Endothelial cell of umbilical vein (primary cell): ENCODE measurements at regions not wholly inside any gene's neighbourhood (a gene's known extent, or its start where the extent isn't known, plus 50 kb on each side); places are given as distances from the start of the nearest gene placed in this dataset.

ENCODE experiments used
- BruUV-seq: library from RNA; stranded (reverse); fragments of 400-500 nt; replicated peaks from 2 replicates; lab custom pipeline; 2021; lab: Mats Ljungman, UMichigan
- CTCF ChIA-PET: fragments of 300-600, 350-600 bp; sonication (Branson Sonifier 250); formaldehyde crosslinking; loops from one replicate; lab custom pipeline; 2021; ENCODE audit warnings: antibody characterized with exemption, inconsistent platforms; lab: Charles Lee
- POLR2A ChIA-PET: fragments of 300-600, 350-600 bp; sonication (Branson Sonifier 250); formaldehyde crosslinking; loops from one replicate; lab custom pipeline; 2021; ENCODE audit warnings: antibody characterized with exemption, inconsistent platforms; lab: Charles Lee
- DNase-seq: peaks from one replicate; pipeline ENCODE4 v3.0.0-alpha.2; 2011; ENCODE audit warnings: low read depth, low spot score
- FAIRE-seq: peaks from 2 replicates; lab custom pipeline; 2011; peaks lifted over from hg19 to GRCh38; lab: Jason Lieb, UNC
- H2AFZ ChIP-seq: 2 replicates; pipeline ENCODE4 v1.6.0; 2012; ENCODE audit warnings: low read depth, low read length, control low read depth, inconsistent platforms
- H3K27ac ChIP-seq: 2 replicates; pipeline ENCODE4 v1.5.1; 2011; ENCODE audit warnings: low read depth, mild to moderate bottlenecking, control low read depth, low read length, moderate library complexity; ENCODE audit not compliant: insufficient read depth
- H3K27me3 ChIP-seq, 2 experiments: 2 replicates each; pipeline versions ENCODE4 v1.6.0 to v1.6.1; 2011; ENCODE audit warnings: low read length in 2 of 2, mixed read lengths in 1 of 2; ENCODE audit not compliant: control insufficient read depth in 2 of 2, insufficient read depth in 2 of 2
- H3K36me3 ChIP-seq, 2 experiments: 2 replicates in 1 of 2; 3 replicates in 1 of 2; pipeline ENCODE4 v1.5.1; 2011; ENCODE audit warnings: low read length in 2 of 2, mild to moderate bottlenecking in 1 of 2, moderate library complexity in 1 of 2; ENCODE audit not compliant: control insufficient read depth in 2 of 2, insufficient read depth in 2 of 2; ENCODE audit errors: extremely low read depth in 1 of 2
- H3K4me1 ChIP-seq: 3 replicates; pipeline ENCODE4 v1.5.1; 2011; ENCODE audit warnings: mild to moderate bottlenecking, low read length; ENCODE audit not compliant: control insufficient read depth, insufficient read depth; ENCODE audit errors: extremely low read depth
- H3K4me2 ChIP-seq: 2 replicates; pipeline ENCODE4 v1.6.1; 2011; ENCODE audit warnings: low read length, control low read depth, mixed read lengths; ENCODE audit not compliant: insufficient read depth
- H3K4me3 ChIP-seq, 3 experiments: fragments of 200-600 bp in 1 of 3; sonication (generic), shearing (Covaris generic) in 1 of 3; replicated peaks in 1 of 3; 2 replicates each; pipeline ENCODE4 v1.5.1; 2011 to 2016; ENCODE audit warnings: control low read depth in 3 of 3, low read length in 3 of 3, mild to moderate bottlenecking in 2 of 3, inconsistent platforms in 1 of 3, low read depth in 1 of 3, moderate library complexity in 1 of 3; ENCODE audit not compliant: insufficient read depth in 1 of 3
- H3K79me2 ChIP-seq: 2 replicates; pipeline ENCODE4 v1.6.0; 2012; ENCODE audit warnings: low read length, inconsistent platforms; ENCODE audit not compliant: control insufficient read depth, insufficient read depth
- H3K9ac ChIP-seq: replicated peaks from 2 replicates; pipeline ENCODE3; 2011; ENCODE audit warnings: low read length, control low read depth; ENCODE audit not compliant: insufficient read depth; ENCODE audit errors: extremely low read depth
- H3K9me1 ChIP-seq: replicated peaks from 3 replicates; pipeline ENCODE4 v1.6.0; 2011; ENCODE audit warnings: mild to moderate bottlenecking, low read length; ENCODE audit not compliant: control insufficient read depth, insufficient read depth; ENCODE audit errors: extremely low read depth
- H3K9me3 ChIP-seq: replicated peaks from 2 replicates; pipeline ENCODE4 v1.5.1; 2012; ENCODE audit warnings: low read length, inconsistent platforms; ENCODE audit not compliant: control insufficient read depth, insufficient read depth
- H4K20me1 ChIP-seq: replicated peaks from 2 replicates; pipeline ENCODE3; 2011; ENCODE audit warnings: mild to moderate bottlenecking, low read length; ENCODE audit not compliant: control insufficient read depth, insufficient read depth; ENCODE audit errors: extremely low read depth
- CTCF ChIP-seq, 2 donors: IDR thresholded peaks; 1 replicate in 1 of 2; 2 replicates in 1 of 2; pipeline ENCODE4 v1.5.1; 2011; ENCODE audit warnings: low read length in 2 of 2, mild to moderate bottlenecking in 2 of 2, moderate library complexity in 2 of 2, control low read depth in 1 of 2, inconsistent platforms in 1 of 2, low read depth in 1 of 2; ENCODE audit not compliant: insufficient read depth in 1 of 2; ENCODE audit errors: extremely low read depth in 1 of 2
- EZH2 ChIP-seq: IDR thresholded peaks from 2 replicates; pipeline ENCODE4 v1.6.1; 2012; ENCODE audit warnings: borderline replicate concordance, low read depth, mild to moderate bottlenecking, moderate library complexity, low read length, inconsistent platforms; ENCODE audit not compliant: severe bottlenecking
- FOS ChIP-seq: IDR thresholded peaks from 2 replicates; pipeline ENCODE4 v1.6.1; 2011; ENCODE audit warnings: mild to moderate bottlenecking, low read length, moderate library complexity, borderline replicate concordance; ENCODE audit not compliant: insufficient read depth
- GATA2 ChIP-seq: IDR thresholded peaks from 2 replicates; pipeline ENCODE4 v1.7.0; 2011; ENCODE audit warnings: low read depth, mild to moderate bottlenecking, moderate library complexity, mixed read lengths, low read length; ENCODE audit not compliant: insufficient read length, insufficient read depth
- JUN ChIP-seq: IDR thresholded peaks from 2 replicates; pipeline ENCODE4 v1.6.1; 2011; ENCODE audit warnings: borderline replicate concordance, low read depth; ENCODE audit not compliant: insufficient read length, insufficient read depth
- MAX ChIP-seq: IDR thresholded peaks from 2 replicates; pipeline ENCODE4 v1.6.1; 2011; ENCODE audit not compliant: insufficient read depth, insufficient read length
- MYC ChIP-seq: IDR thresholded peaks from one replicate; pipeline ENCODE4 v1.6.1; 2011; ENCODE audit warnings: mild to moderate bottlenecking, low read depth, low read length
- POLR2A ChIP-seq: IDR thresholded peaks from 2 replicates; pipeline ENCODE4 v1.6.1; 2012; ENCODE audit warnings: low read depth, mild to moderate bottlenecking, control low read depth, low read length
- POLR2AphosphoS5 ChIP-seq: IDR thresholded peaks from 2 replicates; pipeline ENCODE4 v1.6.1; 2012; ENCODE audit warnings: low read depth, mild to moderate bottlenecking, control low read depth, low read length, moderate library complexity; ENCODE audit not compliant: insufficient read depth
- dilution Hi-C: fragments of 300-500 bp; cut with MboI; formaldehyde crosslinking; loops from one replicate; pipeline ENCODE4 v1.15.0; 2019; ENCODE audit warnings: low sequenced_read_pairs; ENCODE audit not compliant: extremely low pct_ligation_motif_present
- intact Hi-C: fragments of 100-400 bp; cut with micrococcal nuclease; formaldehyde crosslinking; loops from one replicate; pipeline ENCODE4 v1.10.0; 2022

GRCh38 chr1:55559161-55559611, 344.0 kb upstream of the USP24 start:
- no peaks in the 10 kb centered on the region for H4K20me1 ChIP-seq
- H3K9ac ChIP-seq: no peak overlapping the region
- H2AFZ ChIP-seq: no peak overlapping the region
- no peaks in the 10 kb centered on the region for H3K4me1 ChIP-seq
- no peak overlapping the region for H3K4me2 ChIP-seq
- no TSS peak for BruUV-seq
- no peaks in the 10 kb centered on the region for H3K27me3 ChIP-seq
- CTCF ChIA-PET: no interaction called here
- FAIRE-seq (no peak), DNase-seq (no peak)
- dilution Hi-C loops (no loop called here), intact Hi-C loops (no loop called here)
- no peak overlapping the region for H3K4me3 ChIP-seq
- no peaks in the 10 kb centered on the region for H3K36me3 ChIP-seq
- H3K27ac ChIP-seq: no peak overlapping the region
- H3K9me3 ChIP-seq: no peaks in the 10 kb centered on the region
- POLR2A ChIA-PET: no interaction called here
- no peaks in the 10 kb centered on the region for H3K79me2 ChIP-seq
- TF ChIP-seq POLR2A (no peak), MAX (no peak), JUN (no peak), GATA2 (no peak), MYC (no peak), FOS (no peak), POLR2AphosphoS5 (no peak), CTCF (IDR thresholded peaks at IDR 0.05; ENCODE audit: extremely low read depth in 1 of 2, insufficient read depth in 1 of 2, low read depth in 1 of 2, low read length in 2 of 2) (no peak), EZH2 (no peak)
- H3K9me1 ChIP-seq: no peaks in the 10 kb centered on the region
